ENCODE measurements at regions not wholly inside any gene's neighbourhood (a gene's known extent, or its start where the extent isn't known, plus 50 kb on each side); places are given as distances from the start of the nearest gene placed in this dataset.

- TF ChIP-seq, protein P1, sequence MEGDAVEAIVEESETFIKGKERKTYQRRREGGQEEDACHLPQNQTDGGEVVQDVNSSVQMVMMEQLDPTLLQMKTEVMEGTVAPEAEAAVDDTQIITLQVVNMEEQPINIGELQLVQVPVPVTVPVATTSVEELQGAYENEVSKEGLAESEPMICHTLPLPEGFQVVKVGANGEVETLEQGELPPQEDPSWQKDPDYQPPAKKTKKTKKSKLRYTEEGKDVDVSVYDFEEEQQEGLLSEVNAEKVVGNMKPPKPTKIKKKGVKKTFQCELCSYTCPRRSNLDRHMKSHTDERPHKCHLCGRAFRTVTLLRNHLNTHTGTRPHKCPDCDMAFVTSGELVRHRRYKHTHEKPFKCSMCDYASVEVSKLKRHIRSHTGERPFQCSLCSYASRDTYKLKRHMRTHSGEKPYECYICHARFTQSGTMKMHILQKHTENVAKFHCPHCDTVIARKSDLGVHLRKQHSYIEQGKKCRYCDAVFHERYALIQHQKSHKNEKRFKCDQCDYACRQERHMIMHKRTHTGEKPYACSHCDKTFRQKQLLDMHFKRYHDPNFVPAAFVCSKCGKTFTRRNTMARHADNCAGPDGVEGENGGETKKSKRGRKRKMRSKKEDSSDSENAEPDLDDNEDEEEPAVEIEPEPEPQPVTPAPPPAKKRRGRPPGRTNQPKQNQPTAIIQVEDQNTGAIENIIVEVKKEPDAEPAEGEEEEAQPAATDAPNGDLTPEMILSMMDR (IDR thresholded peaks at IDR 0.05), result no peak
- TF ChIP-seq POLR2A (IDR thresholded peaks at IDR 0.05) (no peak), POLR2AphosphoS5 (IDR thresholded peaks at IDR 0.05; ENCODE audit: insufficient read depth in 1 of 2, low read depth in 1 of 2) (no peak)
Measured at GRCh38 chr1:163870666-163871065, 548.9 kb downstream of the NUF2 start.
